ENCODE measurements at regions not wholly inside any gene's neighbourhood (a gene's known extent, or its start where the extent isn't known, plus 50 kb on each side); places are given as distances from the start of the nearest gene placed in this dataset.
"Not testable (repeated sequence)": the region's sequence is repeated elsewhere in the genome, so short reads cannot be mapped to it uniquely, and the experiment has no call there.

DNA sequence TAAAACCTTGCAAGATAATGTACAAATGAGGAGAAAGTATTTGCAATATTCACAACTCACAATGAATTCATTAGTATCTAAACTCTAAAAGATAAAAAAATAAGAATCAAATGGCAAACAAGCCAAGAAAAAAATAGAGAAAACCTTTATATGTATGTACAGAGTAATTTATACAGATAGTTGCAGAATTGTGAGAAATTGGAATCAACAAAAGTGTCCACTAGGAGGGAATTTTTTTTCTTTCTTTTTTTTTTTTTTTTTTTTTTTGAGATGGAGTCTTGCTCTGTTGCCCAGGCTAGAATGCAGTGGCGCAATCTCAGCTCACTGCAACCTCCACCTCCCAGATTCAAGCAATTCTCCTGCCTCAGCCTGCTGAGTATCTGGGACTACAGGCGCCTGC is 56.9 kb downstream of the CRP start:
- H3K9me3 Mint-ChIP-seq (ENCODE audit: unreplicated experiment); H3K36me3 Mint-ChIP-seq (ENCODE audit: low read depth, unreplicated experiment): not testable (repeated sequence)

More for the DNA sequence above, 56.9 kb downstream of the CRP start:
- not testable (repeated sequence) for H3K4me3 Mint-ChIP-seq (ENCODE audit: unreplicated experiment); DNase-seq (ENCODE audit: low spot score); H3K4me1 Mint-ChIP-seq (ENCODE audit: unreplicated experiment); H3K27ac Mint-ChIP-seq (ENCODE audit: unreplicated experiment); H3K27me3 Mint-ChIP-seq (ENCODE audit: unreplicated experiment)
- TF ChIP-seq, protein P1, sequence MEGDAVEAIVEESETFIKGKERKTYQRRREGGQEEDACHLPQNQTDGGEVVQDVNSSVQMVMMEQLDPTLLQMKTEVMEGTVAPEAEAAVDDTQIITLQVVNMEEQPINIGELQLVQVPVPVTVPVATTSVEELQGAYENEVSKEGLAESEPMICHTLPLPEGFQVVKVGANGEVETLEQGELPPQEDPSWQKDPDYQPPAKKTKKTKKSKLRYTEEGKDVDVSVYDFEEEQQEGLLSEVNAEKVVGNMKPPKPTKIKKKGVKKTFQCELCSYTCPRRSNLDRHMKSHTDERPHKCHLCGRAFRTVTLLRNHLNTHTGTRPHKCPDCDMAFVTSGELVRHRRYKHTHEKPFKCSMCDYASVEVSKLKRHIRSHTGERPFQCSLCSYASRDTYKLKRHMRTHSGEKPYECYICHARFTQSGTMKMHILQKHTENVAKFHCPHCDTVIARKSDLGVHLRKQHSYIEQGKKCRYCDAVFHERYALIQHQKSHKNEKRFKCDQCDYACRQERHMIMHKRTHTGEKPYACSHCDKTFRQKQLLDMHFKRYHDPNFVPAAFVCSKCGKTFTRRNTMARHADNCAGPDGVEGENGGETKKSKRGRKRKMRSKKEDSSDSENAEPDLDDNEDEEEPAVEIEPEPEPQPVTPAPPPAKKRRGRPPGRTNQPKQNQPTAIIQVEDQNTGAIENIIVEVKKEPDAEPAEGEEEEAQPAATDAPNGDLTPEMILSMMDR (IDR thresholded peaks at IDR 0.05; ENCODE audit: unreplicated experiment), result peak; percentile 14
